Testis (tissue), 2 donors: ENCODE measurements at regions not wholly inside any gene's neighbourhood (a gene's known extent, or its start where the extent isn't known, plus 50 kb on each side); places are given as distances from the start of the nearest gene placed in this dataset.

ENCODE experiments used
- DNase-seq: peaks from one replicate; pipeline ENCODE4 v3.0.0-alpha.2; 2019
- H3K27ac ChIP-seq, 2 donors: fragments of 200-600 bp; sonication (generic); one replicate each; pipeline ENCODE4 v1.5.1; 2019
- H3K27me3 ChIP-seq: fragments of 200-600 bp; sonication (generic); one replicate; pipeline ENCODE4 v1.5.1; 2019
- H3K36me3 ChIP-seq: fragments of 200-600 bp; sonication (generic); one replicate; pipeline ENCODE4 v1.5.1; 2017; ENCODE audit warnings: low read depth; ENCODE audit errors: missing control alignments
- H3K4me1 ChIP-seq: fragments of 200-600 bp; sonication (generic); one replicate; pipeline ENCODE4 v1.5.1; 2019
- H3K4me3 ChIP-seq, 2 donors: fragments of 200-600 bp; sonication (generic); one replicate each; pipeline ENCODE4 v1.5.1; 2017 to 2019
- H3K9me3 ChIP-seq: fragments of 200-600 bp; sonication (generic); one replicate; pipeline ENCODE4 v1.5.1; 2017
- CTCF ChIP-seq, 3 experiments: fragments of 450-650 bp in 2 of 3; fragments of 200-600 bp in 1 of 3; sonication (generic) in 1 of 3; IDR thresholded peaks; one replicate each; pipeline ENCODE4 v1.5.1; 2016 to 2019; ENCODE audit warnings: antibody characterized with exemption in 3 of 3, mild to moderate bottlenecking in 2 of 3, moderate library complexity in 1 of 3
- POLR2A ChIP-seq: fragments of 450-650 bp; IDR thresholded peaks from one replicate; pipeline ENCODE4 v1.6.1; 2017; ENCODE audit warnings: antibody characterized with exemption, mild to moderate bottlenecking, moderate library complexity
- WGBS, 2 donors: methylation state at CpG; one replicate each; pipeline ENCODE4 v1.1.5; 2018; 5-methylcytosine and 5-hydroxymethylcytosine counted together
- intact Hi-C: fragments of 100-400 bp; cut with DNase I; formaldehyde crosslinking; loops from one replicate; pipeline ENCODE4 v1.15.1; 2023; ENCODE audit warnings: low total_unique reads

- no peak for DNase-seq
- H3K4me3 ChIP-seq: no peak overlapping the region
- intact Hi-C loops: no loop called here
- 80 to 92% methylated on average over 9 to 23 of the region's 23 CpGs for WGBS, 2 donors
- no peaks in the 10 kb centered on the region for H3K36me3 ChIP-seq
- no peaks in the 10 kb centered on the region for H3K4me1 ChIP-seq
- H3K27ac ChIP-seq: no peak overlapping the region
- no peaks in the 10 kb centered on the region for H3K27me3 ChIP-seq
- no peaks in the 10 kb centered on the region for H3K9me3 ChIP-seq
- TF ChIP-seq POLR2A (no peak), CTCF (IDR thresholded peaks at IDR 0.05) (no peak)
Observed at GRCh38 chr11:69209421-69210309, 53.9 kb downstream of the SMIM38 start.

- no peaks in the 10 kb centered on the region for H3K36me3 ChIP-seq
- TF ChIP-seq CTCF (IDR thresholded peaks at IDR 0.05): no peak
- DNase-seq: no peak
- intact Hi-C loops: no loop called here
- H3K27me3 ChIP-seq: no peaks in the 10 kb centered on the region
- no peaks in the 10 kb centered on the region for H3K4me1 ChIP-seq
- no peak overlapping the region for H3K4me3 ChIP-seq
- WGBS, 2 donors: 80 to 92% methylated on average over 4 to 12 of the region's 12 CpGs
- no peak overlapping the region for H3K27ac ChIP-seq
- no peaks in the 10 kb centered on the region for H3K9me3 ChIP-seq
Observed at GRCh38 chr11:69210310-69211035, 54.7 kb downstream of the SMIM38 start.

- Histone ChIP-seq H3K9me3 (no peaks in the 10 kb centered on the region), H3K27me3 (no peaks in the 10 kb centered on the region), H3K4me3 (no peak overlapping the region), H3K36me3 (no peaks in the 10 kb centered on the region), H3K4me1 (no peaks in the 10 kb centered on the region), H3K27ac (no peak overlapping the region)
- no peak for DNase-seq
- 51 to 64% methylated on average over 4 to 6 of the region's 6 CpGs for WGBS, 2 donors
- no peak for TF ChIP-seq POLR2A
- no peak for TF ChIP-seq CTCF (IDR thresholded peaks at IDR 0.05)
- intact Hi-C loops: no loop called here
Observed at GRCh38 chr11:69211540-69211919, 55.8 kb downstream of the SMIM38 start.

GRCh38 chr11:69211920-69212797 lies 56.4 kb downstream of the SMIM38 start:
- TF ChIP-seq CTCF (IDR thresholded peaks at IDR 0.05) (peak in 2 of 3 experiments; percentile 7 to 22), POLR2A (no peak)

More at GRCh38 chr11:69211920-69212797, 56.4 kb downstream of the SMIM38 start:
- H3K9me3 ChIP-seq: no peaks in the 10 kb centered on the region
- no peak overlapping the region for H3K27ac ChIP-seq
- no peaks in the 10 kb centered on the region for H3K4me1 ChIP-seq
- no peaks in the 10 kb centered on the region for H3K36me3 ChIP-seq
- WGBS, 2 donors: 40 to 56% methylated on average over 13 to 21 of the region's 21 CpGs
- DNase-seq: no peak
- intact Hi-C loops: no loop called here
- H3K27me3 ChIP-seq: no peaks in the 10 kb centered on the region
- no peak overlapping the region for H3K4me3 ChIP-seq
